ENCODE measurements at regions not wholly inside any gene's neighbourhood (a gene's known extent, or its start where the extent isn't known, plus 50 kb on each side); places are given as distances from the start of the nearest gene placed in this dataset.
"Not testable (repeated sequence)": the region's sequence is repeated elsewhere in the genome, so short reads cannot be mapped to it uniquely, and the experiment has no call there.

DNA sequence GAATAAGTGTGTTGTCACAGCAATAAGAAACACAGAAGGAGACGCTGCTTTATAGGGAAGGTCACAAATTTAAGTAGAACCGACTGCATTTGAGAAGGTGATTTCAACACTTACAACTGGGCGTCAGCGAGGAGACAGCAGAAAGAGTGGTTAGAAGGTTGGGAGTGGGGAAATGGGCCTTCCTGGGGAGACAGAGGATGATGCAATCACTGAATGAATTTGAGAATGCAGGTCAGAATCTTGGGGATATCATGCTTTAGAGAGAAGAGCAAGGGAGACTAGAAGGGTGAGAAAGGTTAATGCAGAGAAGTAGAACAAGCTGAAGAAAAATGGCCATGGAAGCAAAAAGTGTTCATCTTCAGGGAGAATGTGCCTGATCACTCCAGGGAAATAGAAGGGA, 616.1 kb upstream of the FAM98A start:
- ChIA-PET POLR2A (ENCODE audit: low non-redundant PET) (no interaction called here), CTCF (no interaction called here)
- TF ChIP-seq, protein P1, sequence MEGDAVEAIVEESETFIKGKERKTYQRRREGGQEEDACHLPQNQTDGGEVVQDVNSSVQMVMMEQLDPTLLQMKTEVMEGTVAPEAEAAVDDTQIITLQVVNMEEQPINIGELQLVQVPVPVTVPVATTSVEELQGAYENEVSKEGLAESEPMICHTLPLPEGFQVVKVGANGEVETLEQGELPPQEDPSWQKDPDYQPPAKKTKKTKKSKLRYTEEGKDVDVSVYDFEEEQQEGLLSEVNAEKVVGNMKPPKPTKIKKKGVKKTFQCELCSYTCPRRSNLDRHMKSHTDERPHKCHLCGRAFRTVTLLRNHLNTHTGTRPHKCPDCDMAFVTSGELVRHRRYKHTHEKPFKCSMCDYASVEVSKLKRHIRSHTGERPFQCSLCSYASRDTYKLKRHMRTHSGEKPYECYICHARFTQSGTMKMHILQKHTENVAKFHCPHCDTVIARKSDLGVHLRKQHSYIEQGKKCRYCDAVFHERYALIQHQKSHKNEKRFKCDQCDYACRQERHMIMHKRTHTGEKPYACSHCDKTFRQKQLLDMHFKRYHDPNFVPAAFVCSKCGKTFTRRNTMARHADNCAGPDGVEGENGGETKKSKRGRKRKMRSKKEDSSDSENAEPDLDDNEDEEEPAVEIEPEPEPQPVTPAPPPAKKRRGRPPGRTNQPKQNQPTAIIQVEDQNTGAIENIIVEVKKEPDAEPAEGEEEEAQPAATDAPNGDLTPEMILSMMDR (conservative IDR thresholded peaks at IDR 0.05; ENCODE audit: low read depth), result no peak
- H3K27ac ChIP-seq, result no peak overlapping the region
- no peak for DNase-seq (ENCODE audit: low spot score)

DNA sequence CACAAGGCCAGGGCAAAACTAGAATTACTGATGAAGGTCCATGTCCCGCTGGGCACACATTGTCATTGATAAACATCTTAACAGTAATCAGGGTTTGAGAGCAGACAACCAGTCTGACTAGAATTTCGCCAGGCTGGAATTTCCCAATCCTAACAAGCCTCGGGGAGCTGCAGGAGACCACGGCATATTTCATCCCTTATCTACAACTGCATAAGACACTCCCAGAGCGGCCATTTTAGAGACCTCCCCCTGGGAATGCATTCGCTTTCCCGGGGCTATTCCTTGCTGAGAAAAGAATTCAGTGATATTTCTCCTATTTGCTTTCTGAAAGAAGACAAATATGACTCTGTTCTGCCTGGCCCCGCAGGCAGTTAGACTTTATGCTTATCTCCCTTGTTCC, 611.3 kb upstream of the FAM98A start:
- DNase-seq (ENCODE audit: low spot score); POLR2A ChIA-PET (ENCODE audit: low non-redundant PET); H3K27ac ChIP-seq: not testable (repeated sequence)
- CTCF ChIA-PET, result interaction anchor here (0.6 kb wide), 1 partner anchor 35 kb away, joined by 4 read pairs; no protein-coding TSS in a partner anchor

DNA sequence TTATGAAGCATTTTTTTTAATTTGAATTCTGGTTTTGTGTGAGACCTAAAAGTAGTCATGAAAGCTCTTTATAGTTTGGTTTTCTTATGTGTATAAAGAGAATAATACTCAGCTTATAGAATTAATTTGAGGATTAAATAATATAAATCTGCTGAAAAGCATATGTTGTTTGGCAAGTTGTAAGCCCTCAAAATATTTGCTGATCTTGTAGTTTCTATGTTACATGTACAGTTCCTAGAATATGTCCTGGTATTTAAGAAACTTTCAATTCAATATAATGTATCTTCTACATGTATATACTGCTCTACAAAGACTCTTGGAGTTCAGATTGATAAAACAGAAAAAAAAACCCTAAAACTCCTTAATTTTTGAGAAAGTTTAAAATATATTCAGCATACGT, 605.5 kb upstream of the FAM98A start:
- no peak overlapping the region for H3K27ac ChIP-seq
- no peak for DNase-seq (ENCODE audit: low spot score)
- CTCF ChIA-PET, result no interaction called here
- TF ChIP-seq, protein P1 (conservative IDR thresholded peaks at IDR 0.05; ENCODE audit: low read depth), result no peak
- POLR2A ChIA-PET (ENCODE audit: low non-redundant PET), result no interaction called here

DNA sequence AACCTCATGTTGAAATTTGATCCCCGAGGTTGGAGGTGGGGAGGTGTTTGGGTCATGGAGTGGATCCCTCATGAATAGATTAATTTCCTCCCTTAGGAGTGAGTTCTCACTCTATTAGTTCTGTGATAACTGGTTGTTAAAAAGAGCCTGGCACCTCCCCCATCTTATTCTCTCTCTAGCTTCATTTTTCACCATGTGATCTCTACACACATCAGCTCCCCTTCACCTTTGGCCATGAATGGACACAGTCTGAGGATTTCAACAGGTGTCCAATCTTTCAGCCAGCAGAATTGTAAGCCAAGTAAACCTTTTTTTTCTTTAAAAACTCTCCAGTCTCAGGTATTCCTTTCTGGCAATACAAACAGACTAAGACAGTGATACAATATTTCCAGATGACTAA, 602.0 kb upstream of the FAM98A start:
- POLR2A ChIA-PET (ENCODE audit: low non-redundant PET), result no interaction called here
- no peak overlapping the region for H3K27ac ChIP-seq
- CTCF ChIA-PET, result no interaction called here
- no peak for DNase-seq (ENCODE audit: low spot score)
- TF ChIP-seq, protein P1 (conservative IDR thresholded peaks at IDR 0.05; ENCODE audit: low read depth), result no peak

DNA sequence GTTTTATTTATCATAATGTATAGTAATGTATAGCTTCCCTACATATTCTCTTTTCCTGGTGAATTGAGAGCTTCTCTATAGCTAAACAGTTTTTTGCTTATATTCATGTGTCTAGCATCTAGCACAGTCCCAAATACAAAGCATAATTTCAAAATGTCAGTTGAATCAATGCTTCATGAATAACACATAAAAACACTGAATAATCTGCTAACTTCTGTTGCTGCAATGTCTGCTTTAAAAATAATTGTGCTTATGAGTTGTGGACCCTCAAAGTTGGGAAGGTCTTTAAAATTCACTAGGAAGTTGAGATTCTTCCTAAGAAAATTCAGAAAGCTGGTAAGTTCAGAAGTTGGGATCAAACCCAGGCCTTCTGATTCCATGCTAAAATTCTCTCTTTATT, 600.9 kb upstream of the FAM98A start:
- TF ChIP-seq, protein P1 (conservative IDR thresholded peaks at IDR 0.05; ENCODE audit: low read depth), result no peak
- no peak overlapping the region for H3K27ac ChIP-seq
- POLR2A ChIA-PET (ENCODE audit: low non-redundant PET), result no interaction called here
- no peak for DNase-seq (ENCODE audit: low spot score)
- CTCF ChIA-PET, result no interaction called here

DNA sequence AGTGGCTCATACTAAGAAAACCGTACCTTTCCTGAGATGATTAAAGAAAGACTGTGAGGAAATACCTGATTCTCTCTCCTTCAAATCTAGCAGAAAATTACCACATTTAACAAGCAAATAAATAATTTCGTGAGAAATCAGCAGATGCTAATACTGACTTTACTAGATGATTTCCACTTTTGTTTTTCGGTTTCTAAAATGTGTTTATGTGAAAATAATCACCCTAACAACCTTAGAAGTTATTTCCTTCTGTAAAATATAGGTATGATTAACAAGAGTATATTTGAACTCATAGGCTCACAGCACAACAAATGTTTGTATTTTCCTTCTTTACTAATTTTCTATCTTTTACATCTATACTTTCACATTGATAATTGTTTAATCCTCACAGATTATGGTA, 594.1 kb upstream of the FAM98A start:
- TF ChIP-seq, protein P1 (conservative IDR thresholded peaks at IDR 0.05; ENCODE audit: low read depth), result no peak
- POLR2A ChIA-PET (ENCODE audit: low non-redundant PET), result no interaction called here
- no peak for DNase-seq (ENCODE audit: low spot score)
- no peak overlapping the region for H3K27ac ChIP-seq
- CTCF ChIA-PET, result no interaction called here

DNA sequence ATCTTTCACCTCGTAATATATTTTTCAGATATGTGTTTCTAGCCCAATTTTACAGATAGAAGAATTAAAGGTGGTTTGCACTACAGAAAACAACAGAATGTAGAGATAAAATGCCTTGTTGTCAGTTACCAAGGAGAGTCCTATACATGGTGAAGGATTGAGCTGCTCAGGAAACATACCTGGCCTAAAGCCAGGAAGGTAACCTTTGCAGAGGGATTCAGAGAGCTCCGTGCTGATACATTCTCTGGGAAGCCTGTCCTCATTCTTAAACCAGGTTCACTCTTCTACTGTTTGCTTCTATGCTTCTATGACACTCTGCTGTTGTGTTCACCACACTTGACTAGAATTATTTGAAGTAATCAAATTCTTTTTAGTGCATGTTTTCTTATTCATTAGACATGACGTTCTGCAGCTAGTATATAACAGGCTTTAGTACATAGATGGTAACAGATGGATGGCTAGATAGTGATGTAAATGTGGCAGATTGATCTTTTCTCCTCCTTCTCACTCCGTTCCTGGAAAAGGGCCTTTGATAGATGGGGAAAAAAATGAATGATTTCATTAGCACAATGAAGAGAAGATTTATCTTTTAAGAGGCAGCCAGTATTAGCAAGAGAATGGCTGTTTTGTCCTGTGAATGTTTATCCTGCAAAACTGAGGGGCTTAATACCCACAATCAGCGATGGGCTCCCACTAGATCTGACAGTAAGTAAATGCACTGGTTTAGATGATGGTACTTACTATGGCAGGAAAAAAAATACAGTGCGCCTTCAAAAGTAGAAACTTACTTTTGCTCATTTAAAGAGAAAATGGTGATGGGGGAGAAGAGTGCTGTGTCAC, 589.6 kb upstream of the FAM98A start:
- no peak for DNase-seq (ENCODE audit: low spot score)
- CTCF ChIA-PET, result no interaction called here
- TF ChIP-seq, protein P1 (conservative IDR thresholded peaks at IDR 0.05; ENCODE audit: low read depth), result no peak
- POLR2A ChIA-PET (ENCODE audit: low non-redundant PET), result no interaction called here
- no peak overlapping the region for H3K27ac ChIP-seq
